ENCODE measurements at regions not wholly inside any gene's neighbourhood (a gene's known extent, or its start where the extent isn't known, plus 50 kb on each side); places are given as distances from the start of the nearest gene placed in this dataset.

- peaks cover 33% of the 10 kb centered on the region for H3K27me3 Mint-ChIP-seq
- POLR2A ChIA-PET, result no interaction called here
- H3K4me1 Mint-ChIP-seq, result no peaks in the 10 kb centered on the region
- no peak overlapping the region for H3K27ac Mint-ChIP-seq
- H3K4me3 Mint-ChIP-seq, result no peak overlapping the region
- no peaks in the 10 kb centered on the region for H3K9me3 Mint-ChIP-seq
- no peaks in the 10 kb centered on the region for H3K36me3 Mint-ChIP-seq (ENCODE audit: low read depth)
- CTCF ChIA-PET, result no interaction called here
- no peak for DNase-seq
Measured at GRCh38 chr1:157286096-157286495, 147.9 kb upstream of the ETV3 start.

DNA sequence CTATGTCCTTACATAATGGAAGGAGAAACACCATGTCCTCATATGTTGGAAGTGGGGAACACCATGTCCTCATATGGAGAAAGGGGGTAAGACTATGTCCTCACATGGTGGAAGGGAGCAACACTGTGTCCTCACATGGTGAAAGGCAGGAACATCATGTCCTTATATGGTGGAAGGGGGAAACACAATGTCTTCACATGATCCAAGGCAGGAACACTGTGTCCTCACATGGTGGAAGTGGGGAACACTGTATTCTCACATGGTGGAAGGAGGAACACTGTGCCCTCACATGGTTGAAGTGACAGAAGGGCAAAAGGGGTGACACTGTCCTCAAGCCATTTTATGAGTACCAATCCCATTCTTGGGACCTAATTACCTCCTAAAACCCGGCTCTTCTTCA, 146.3 kb upstream of the ETV3 start:
- H3K4me1 Mint-ChIP-seq, result no peaks in the 10 kb centered on the region
- ChIA-PET POLR2A (no interaction called here), CTCF (no interaction called here)
- DNase-seq, result no peak
- no peak overlapping the region for H3K4me3 Mint-ChIP-seq
- no peak overlapping the region for H3K27ac Mint-ChIP-seq
- H3K9me3 Mint-ChIP-seq, result no peaks in the 10 kb centered on the region
- H3K36me3 Mint-ChIP-seq (ENCODE audit: low read depth), result no peaks in the 10 kb centered on the region
- H3K27me3 Mint-ChIP-seq, result peaks cover 37% of the 10 kb centered on the region

DNA sequence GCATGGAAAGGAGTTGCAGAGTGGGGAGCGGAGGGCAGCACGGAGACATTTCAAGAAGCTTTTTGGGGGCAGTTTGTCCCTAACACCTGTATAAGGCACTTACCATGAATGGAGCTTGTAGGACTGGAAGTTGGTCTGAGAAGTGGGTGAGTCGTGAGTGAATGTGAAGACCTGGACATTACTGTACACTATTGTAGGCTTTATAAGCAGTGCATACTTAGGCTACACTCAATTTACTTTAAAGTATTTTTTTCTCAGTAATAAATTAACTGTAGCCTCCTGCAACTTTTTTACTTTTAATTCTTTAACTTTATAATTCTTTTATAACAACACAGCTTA, 141.6 kb upstream of the ETV3 start:
- no peak overlapping the region for H3K4me3 Mint-ChIP-seq
- CTCF ChIA-PET, result no interaction called here
- POLR2A ChIA-PET, result no interaction called here
- no peaks in the 10 kb centered on the region for H3K4me1 Mint-ChIP-seq
- H3K27me3 Mint-ChIP-seq, result peaks cover 31% of the 10 kb centered on the region
- H3K36me3 Mint-ChIP-seq (ENCODE audit: low read depth), result no peaks in the 10 kb centered on the region
- no peaks in the 10 kb centered on the region for H3K9me3 Mint-ChIP-seq
- no peak for DNase-seq
- H3K27ac Mint-ChIP-seq, result no peak overlapping the region

DNA sequence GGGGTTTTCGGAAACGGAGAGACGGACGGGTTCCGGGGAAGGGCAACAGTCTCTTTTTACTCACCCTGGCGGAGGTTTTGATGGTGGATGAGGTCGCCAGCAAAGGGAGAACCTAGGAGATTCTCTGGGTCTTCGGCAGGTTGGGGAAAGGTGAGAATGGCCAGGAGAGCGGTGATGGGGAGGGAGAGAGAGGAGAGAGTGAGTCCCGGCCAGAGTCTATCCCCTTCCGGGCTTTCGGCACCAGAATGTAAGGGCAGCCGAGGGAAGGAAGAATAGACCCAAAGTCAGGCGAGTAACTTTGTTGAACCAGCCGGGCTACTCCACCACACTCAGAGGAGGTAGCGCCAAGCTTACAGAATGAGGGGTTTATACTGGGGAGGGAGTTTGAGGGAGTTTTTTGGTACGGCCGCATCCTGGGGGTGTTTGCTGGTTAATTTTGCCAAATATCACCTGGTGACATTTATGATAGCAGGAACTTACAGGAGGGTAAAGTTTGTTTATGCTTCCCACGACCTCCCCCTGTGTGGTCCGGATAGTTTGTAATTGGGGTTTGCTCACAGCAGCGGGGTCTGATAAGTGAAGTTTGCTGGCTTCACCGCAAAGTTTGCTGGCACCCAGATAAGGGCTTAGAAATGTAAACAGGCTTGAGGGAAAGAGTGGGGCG, 141.1 kb upstream of the ETV3 start:
- peaks cover 31% of the 10 kb centered on the region for H3K27me3 Mint-ChIP-seq
- H3K4me3 Mint-ChIP-seq, result no peak overlapping the region
- H3K36me3 Mint-ChIP-seq (ENCODE audit: low read depth), result no peaks in the 10 kb centered on the region
- CTCF ChIA-PET, result no interaction called here
- H3K9me3 Mint-ChIP-seq, result no peaks in the 10 kb centered on the region
- no peaks in the 10 kb centered on the region for H3K4me1 Mint-ChIP-seq
- H3K27ac Mint-ChIP-seq, result no peak overlapping the region
- no peak for DNase-seq
- POLR2A ChIA-PET, result no interaction called here

DNA sequence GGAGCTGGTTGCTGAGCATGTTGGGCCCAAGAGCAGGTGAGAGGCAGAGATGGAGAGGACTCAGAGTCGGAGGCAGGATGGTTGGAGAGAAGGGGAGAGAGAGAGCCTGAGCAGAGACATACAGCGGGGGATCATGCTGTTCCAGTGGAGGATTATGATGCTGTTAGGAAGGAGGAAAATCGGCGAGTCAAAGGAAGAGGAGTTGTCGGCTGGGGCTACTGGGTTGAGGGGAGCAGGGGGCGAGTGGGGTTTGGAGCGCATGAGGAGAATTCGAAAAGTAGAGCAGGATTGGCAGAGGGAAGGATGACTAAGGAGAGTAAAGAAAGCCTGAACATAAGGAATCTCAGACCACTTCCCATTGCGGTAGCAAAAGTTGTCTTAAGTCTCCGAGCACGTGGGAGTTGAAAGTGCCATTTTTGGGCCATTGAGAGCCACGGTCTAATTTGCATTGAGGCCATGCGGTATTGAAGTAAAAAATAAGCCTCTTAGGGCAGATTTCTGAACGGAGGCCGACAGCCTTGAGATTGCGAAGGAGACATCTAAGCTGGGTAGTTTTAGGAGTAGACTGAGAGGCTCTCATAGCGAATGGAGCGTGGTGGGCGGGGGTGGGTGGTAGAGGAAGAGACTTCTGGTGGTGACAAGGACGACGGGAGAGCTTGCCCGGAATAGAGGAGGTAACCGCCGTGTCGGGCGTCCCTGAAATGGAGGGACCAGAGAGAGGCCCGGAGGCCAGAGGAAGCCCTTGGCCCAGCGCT, 140.4 kb upstream of the ETV3 start:
- Mint-ChIP-seq H3K4me3 (no peak overlapping the region), H3K4me1 (no peaks in the 10 kb centered on the region), H3K36me3 (ENCODE audit: low read depth) (no peaks in the 10 kb centered on the region), H3K27me3 (peaks cover 29% of the 10 kb centered on the region), H3K27ac (no peak overlapping the region), H3K9me3 (no peaks in the 10 kb centered on the region)
- ChIA-PET POLR2A (no interaction called here), CTCF (no interaction called here)
- DNase-seq, result no peak

DNA sequence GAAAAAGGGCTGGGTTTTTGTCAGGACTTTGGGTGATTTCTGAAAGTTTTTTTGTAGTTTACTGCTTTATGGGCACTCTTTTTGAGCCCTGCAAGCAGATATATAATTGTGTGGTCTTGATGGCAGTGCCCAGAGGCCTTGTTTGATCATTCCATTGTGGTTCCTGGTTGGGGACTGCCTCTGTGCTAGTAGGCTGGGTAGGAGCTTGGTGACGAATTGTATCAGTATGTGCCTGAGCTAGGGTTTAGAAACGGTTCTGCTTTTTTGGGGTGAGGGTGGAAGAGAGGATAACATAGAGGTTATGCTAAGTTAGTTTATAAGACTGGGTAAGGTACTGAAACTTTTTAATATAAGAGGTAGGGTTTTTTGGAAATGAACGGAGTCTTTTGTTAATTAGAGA, 139.7 kb upstream of the ETV3 start:
- no peaks in the 10 kb centered on the region for H3K36me3 Mint-ChIP-seq (ENCODE audit: low read depth)
- no peak overlapping the region for H3K4me3 Mint-ChIP-seq
- CTCF ChIA-PET, result no interaction called here
- no peaks in the 10 kb centered on the region for H3K9me3 Mint-ChIP-seq
- no peak overlapping the region for H3K27ac Mint-ChIP-seq
- peaks cover 23% of the 10 kb centered on the region for H3K27me3 Mint-ChIP-seq
- DNase-seq, result no peak
- POLR2A ChIA-PET, result no interaction called here
- no peaks in the 10 kb centered on the region for H3K4me1 Mint-ChIP-seq

DNA sequence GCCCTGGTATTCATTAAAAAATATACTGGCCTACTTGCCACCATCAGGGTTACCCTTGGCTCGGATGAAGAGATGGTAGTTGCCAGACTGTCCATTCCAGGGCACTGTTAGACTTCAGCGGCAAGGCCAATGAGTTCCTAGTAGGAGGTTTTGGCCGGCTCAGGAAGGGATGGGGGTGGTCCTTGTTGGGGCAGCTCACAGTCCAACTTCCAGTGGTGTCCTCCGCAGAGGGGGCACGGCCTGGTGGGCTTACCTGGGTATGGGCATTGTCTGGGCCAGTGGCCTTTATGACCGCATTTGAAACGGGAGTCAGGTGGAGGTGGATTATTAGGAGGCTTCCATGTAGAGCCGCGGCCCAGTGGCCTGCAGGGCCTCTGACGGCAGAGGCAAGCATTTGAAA, 139.1 kb upstream of the ETV3 start:
- Mint-ChIP-seq H3K4me1 (no peaks in the 10 kb centered on the region), H3K27me3 (peaks cover 17% of the 10 kb centered on the region), H3K27ac (no peak overlapping the region), H3K4me3 (no peak overlapping the region), H3K9me3 (no peaks in the 10 kb centered on the region), H3K36me3 (ENCODE audit: low read depth) (no peaks in the 10 kb centered on the region)
- CTCF ChIA-PET, result no interaction called here
- no peak for DNase-seq
- POLR2A ChIA-PET, result no interaction called here

DNA sequence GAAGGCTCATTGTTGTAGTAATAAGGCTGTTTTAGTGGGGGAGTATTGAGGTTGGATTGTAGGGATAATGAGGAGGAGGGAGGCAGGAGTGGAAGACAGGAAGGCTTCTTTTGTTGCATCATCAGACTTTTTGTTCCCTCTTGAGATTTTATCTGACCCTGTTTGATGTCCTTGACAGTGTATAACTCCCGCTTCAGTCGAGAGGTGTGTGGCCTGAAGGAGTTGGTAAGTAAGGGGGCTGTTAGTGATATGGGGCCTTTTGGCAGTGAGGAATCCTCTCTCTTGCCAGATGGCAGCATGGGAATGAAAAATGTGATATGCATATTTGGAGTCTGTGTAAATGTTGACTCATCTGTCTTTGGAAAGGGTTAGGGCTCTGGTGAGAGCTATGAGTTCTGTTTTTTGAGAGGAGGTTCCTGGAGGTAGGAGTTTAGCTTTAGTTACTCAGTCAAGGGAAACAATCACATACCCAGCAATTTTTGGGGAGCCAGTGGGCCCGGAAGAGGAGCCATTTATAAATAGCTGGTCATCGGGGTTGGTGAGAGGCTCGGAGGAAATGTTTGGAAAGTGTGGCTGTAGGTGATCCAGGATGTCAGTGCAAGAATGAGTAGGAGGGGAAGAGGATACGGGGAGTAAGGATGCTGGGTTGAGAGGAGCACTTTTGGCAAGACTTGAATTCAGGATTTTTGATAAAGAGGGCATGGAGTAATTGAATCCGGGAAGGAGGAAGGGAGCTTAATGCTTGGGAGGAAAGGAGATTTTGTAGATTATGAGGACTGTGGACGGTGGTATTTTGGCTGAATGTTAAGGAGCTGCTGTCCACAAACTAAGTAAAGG, 136.7 kb upstream of the ETV3 start:
- ChIA-PET CTCF (no interaction called here), POLR2A (no interaction called here)
- DNase-seq, result no peak
- Mint-ChIP-seq H3K36me3 (ENCODE audit: low read depth) (no peaks in the 10 kb centered on the region), H3K27ac (no peak overlapping the region), H3K4me1 (no peaks in the 10 kb centered on the region), H3K9me3 (no peaks in the 10 kb centered on the region), H3K27me3 (peaks cover 8% of the 10 kb centered on the region), H3K4me3 (no peak overlapping the region)

GRCh38 chr1:157272729-157273524, 134.7 kb upstream of the ETV3 start:
- Mint-ChIP-seq H3K27ac (no peak overlapping the region), H3K36me3 (ENCODE audit: low read depth) (no peaks in the 10 kb centered on the region), H3K27me3 (peaks cover 8% of the 10 kb centered on the region), H3K4me1 (no peaks in the 10 kb centered on the region), H3K4me3 (no peak overlapping the region), H3K9me3 (no peaks in the 10 kb centered on the region)
- ChIA-PET CTCF (no interaction called here), POLR2A (no interaction called here)
- DNase-seq, result no peak

GRCh38 chr1:157272264-157272663, 134.1 kb upstream of the ETV3 start:
- peaks cover 10% of the 10 kb centered on the region for H3K27me3 Mint-ChIP-seq
- H3K27ac Mint-ChIP-seq, result no peak overlapping the region
- H3K4me1 Mint-ChIP-seq, result no peaks in the 10 kb centered on the region
- ChIA-PET POLR2A (no interaction called here), CTCF (no interaction called here)
- no peak for DNase-seq
- no peak overlapping the region for H3K4me3 Mint-ChIP-seq
- no peaks in the 10 kb centered on the region for H3K9me3 Mint-ChIP-seq
- no peaks in the 10 kb centered on the region for H3K36me3 Mint-ChIP-seq (ENCODE audit: low read depth)

- H3K9me3 Mint-ChIP-seq, result no peaks in the 10 kb centered on the region
- no peak overlapping the region for H3K4me3 Mint-ChIP-seq
- H3K4me1 Mint-ChIP-seq, result no peaks in the 10 kb centered on the region
- no peak overlapping the region for H3K27ac Mint-ChIP-seq
- H3K36me3 Mint-ChIP-seq (ENCODE audit: low read depth), result no peaks in the 10 kb centered on the region
- ChIA-PET CTCF (interaction anchor here (1.1 kb wide), 1 partner anchor 75 kb away, joined by 3 read pairs; no protein-coding TSS in a partner anchor), POLR2A (no interaction called here)
- no peak for DNase-seq
- H3K27me3 Mint-ChIP-seq, result peaks cover 14% of the 10 kb centered on the region
Measured at GRCh38 chr1:157270705-157271274, 132.6 kb upstream of the ETV3 start.

DNA sequence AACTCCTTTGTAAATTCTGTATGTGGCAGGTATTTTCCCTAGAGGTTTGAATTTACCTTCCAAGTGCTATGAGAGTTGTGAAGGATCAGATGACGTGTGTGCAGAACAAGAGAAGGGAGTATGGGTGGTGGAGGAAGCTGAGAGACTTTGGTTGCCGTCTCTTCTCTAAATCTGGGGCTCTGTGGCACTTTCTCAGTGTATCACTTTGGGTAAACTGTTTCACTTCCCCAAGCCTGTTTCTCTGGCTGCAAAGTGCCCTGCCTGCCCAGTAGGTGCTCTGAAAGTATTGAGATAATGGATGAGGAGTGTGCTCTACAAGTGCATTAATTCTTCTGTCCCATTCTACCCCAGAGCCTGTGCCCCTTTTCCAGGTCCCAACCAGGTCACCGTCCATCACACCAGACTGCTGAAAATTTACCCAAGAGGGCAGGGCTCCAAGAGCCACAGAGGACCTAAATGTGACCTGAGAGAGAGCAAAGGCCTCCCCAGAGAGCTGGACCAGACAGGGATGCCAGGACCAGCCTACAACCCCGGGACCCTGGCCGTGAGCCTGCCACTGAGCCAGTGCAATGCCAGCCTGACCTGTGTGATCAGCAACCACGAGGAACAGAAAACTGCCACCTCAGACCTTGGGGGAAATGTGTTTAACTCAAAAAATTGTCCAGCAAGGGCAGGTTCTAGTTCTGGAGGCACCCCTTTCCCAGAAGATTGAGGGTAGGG, 131.6 kb upstream of the ETV3 start:
- DNase-seq, result no peak
- Mint-ChIP-seq H3K36me3 (ENCODE audit: low read depth) (no peaks in the 10 kb centered on the region), H3K4me3 (no peak overlapping the region), H3K4me1 (no peaks in the 10 kb centered on the region), H3K9me3 (no peaks in the 10 kb centered on the region), H3K27me3 (peaks cover 16% of the 10 kb centered on the region), H3K27ac (no peak overlapping the region)
- CTCF ChIA-PET, result no interaction called here
- POLR2A ChIA-PET, result no interaction called here

Measured in activated CD4-positive, alpha-beta memory T cell treated with anti-CD3 and anti-CD28 coated beads, Interleukin-2, amount 10 ng/mL, durations not matched to agents 7 days and 5 days (primary cell).